DMS114 treated with DMSO at 0.1 percent for 48 hours (cell line): ENCODE measurements at regions not wholly inside any gene's neighbourhood (a gene's known extent, or its start where the extent isn't known, plus 50 kb on each side); places are given as distances from the start of the nearest gene placed in this dataset.
"Not testable (repeated sequence)": the region's sequence is repeated elsewhere in the genome, so short reads cannot be mapped to it uniquely, and the experiment has no call there.

Source experiments
- DNase-seq: peaks from one replicate; lab custom pipeline; 2025; ENCODE audit not compliant: unreplicated experiment; lab: John Stamatoyannopoulos, UW

- DNase-seq, result peak; percentile 43
Measured at GRCh38 chr6:165850434-165851019, 187.5 kb upstream of the PDE10A start.

- no peak for DNase-seq
Measured at GRCh38 chr6:165849534-165850430, 186.7 kb upstream of the PDE10A start.

DNA sequence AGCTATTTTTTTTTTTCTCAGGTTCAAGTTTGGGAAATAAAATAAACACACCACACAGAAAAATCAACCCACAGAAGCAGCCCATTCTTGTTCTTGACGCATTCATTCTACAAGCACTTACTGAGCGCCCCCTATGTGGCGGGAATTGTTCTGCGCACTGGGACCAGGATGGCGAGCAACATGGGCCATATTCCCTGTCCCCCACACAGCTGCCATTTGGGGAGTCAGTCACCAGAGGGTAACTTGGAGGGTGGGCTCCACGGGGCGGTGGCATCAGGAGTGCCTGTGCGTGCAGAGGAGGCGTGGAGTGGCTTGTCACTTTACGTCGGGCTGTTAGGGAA lies 185.0 kb upstream of the PDE10A start:
- no peak for DNase-seq

- DNase-seq, result no peak
Measured at GRCh38 chr6:165847407-165848085, 184.5 kb upstream of the PDE10A start.

GRCh38 chr6:165846123-165846966 lies 183.3 kb upstream of the PDE10A start:
- DNase-seq, result no peak

DNA sequence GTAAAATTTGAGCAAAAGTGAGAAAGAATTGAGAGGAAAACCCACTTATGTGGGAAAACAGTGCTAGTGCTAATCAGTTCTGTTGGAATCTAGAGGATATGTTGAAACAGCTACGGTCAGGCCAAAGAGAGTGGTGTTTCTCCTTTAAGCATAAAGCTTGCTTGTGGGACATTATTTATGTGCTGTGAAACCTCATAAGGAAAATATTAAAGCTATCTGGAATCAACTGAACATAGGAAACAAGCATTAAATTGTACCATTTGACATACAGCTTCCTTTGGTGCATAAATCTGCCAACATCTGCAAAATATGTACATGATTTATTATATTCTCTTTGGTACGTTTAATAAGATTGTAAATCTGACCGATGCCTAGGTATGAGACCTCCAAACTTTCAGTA lies 182.5 kb upstream of the PDE10A start:
- no peak for DNase-seq

DNA sequence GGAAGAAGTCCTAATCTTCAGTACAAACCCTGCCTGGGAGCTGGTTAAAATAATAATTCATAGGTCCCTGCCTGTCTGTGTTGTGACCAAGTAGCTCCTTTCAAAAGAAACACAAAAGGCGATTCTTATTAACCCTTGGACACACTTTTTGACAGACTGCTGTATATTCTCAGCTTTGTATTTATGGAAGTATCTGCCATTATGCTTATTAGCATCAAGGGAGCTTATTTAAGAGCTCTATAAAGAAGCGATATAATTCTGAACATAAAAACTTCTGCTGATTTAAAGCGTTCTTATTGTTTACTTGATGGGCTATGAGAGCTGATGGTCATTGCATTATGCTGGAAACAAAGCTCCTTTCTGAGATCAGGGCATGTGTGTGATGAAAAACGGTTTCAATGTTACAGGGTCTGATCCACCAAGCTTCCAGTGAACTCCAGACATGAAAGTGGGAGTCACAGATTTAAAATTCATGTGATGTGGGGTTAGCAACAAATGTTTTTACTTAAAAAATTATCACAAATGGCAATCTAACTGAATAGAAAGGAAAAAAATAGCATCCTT lies 181.8 kb upstream of the PDE10A start:
- no peak for DNase-seq

DNA sequence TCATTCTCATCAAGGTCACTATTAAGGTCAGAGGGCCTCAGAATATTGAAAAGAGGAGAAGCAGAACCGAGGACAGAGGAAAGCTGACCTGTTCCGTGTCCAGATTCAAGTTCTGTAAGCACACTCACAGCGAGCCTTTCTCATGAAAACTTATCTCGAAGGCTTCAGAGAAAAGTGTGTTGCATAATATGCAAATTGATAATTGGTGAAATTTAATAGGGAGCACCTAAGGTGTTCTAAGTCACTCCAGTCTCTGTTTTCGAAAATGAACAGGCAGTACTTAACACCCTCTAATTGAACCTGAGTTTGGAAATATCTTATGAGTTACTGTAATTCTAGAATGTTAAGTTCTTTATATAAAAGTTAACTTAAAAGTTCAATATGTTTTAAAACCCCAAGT lies 181.2 kb upstream of the PDE10A start:
- DNase-seq, result no peak

DNA sequence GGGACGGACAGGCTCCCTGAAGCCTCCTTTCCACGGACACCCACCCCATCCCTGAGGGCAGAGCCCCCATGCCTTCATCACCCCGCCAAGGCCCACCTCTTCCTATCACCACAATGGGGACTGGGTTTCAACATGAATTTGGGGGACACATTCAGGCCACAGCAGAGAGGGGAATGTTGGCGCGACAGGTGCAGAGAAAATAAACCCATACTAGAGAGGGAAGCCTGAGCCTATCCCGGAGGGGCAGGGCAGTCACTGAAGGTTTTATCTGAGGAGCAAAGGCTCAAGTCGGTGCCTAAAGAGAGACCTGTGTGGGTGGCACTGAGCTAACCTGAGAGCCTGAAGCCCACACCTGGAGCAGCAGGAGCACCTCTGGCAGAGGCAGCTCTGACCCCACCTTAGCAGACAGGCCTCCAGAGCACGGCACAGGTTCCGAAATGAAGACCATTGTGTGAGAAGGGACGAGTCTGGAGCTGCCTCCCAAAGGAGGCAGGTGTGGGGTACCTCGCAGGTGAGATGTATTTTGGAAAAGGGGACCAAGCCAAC lies 180.6 kb upstream of the PDE10A start:
- DNase-seq, result no peak

DNA sequence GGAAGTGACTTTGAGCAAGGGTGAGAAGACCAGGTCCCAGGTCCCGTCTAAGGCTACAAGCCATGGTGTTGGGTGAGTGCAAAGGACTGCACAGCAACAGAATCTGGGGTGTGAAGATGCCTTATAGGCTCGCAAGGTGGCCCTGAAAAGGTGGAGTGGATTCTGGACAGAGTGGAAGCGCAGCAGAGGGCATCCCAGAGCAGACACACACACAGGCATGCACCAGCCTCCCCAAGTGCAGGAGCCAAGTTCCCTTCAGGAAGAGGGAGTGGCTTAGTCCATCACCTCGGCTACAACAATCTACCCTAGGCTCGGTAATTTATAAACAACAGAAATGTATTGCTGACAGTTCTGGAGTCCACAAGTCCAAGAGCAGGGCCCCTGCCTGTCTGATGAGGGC lies 180.1 kb upstream of the PDE10A start:
- DNase-seq, result no peak

- no peak for DNase-seq
Measured at GRCh38 chr6:165842281-165842936, 179.4 kb upstream of the PDE10A start.

DNA sequence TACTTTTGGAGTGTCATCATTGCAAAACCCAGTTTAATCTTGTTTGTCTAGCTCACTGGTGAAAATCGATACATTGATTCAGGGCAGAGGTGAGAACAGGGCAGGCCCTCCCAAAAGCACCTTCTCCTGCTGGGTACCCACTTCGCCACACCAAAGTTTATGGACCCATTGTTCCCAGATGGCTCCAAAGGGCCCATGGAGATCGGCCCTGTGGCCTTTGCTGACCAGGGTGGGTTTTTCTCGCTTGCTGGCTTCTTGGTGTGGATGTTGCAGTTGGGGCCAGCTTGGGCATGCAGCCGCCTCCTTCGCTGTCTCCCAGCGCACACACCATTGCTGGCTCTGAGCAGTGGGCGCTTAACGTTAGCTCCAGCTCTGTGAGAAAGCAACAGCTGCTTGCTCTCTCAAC lies 178.1 kb upstream of the PDE10A start:
- DNase-seq, result no peak

DNA sequence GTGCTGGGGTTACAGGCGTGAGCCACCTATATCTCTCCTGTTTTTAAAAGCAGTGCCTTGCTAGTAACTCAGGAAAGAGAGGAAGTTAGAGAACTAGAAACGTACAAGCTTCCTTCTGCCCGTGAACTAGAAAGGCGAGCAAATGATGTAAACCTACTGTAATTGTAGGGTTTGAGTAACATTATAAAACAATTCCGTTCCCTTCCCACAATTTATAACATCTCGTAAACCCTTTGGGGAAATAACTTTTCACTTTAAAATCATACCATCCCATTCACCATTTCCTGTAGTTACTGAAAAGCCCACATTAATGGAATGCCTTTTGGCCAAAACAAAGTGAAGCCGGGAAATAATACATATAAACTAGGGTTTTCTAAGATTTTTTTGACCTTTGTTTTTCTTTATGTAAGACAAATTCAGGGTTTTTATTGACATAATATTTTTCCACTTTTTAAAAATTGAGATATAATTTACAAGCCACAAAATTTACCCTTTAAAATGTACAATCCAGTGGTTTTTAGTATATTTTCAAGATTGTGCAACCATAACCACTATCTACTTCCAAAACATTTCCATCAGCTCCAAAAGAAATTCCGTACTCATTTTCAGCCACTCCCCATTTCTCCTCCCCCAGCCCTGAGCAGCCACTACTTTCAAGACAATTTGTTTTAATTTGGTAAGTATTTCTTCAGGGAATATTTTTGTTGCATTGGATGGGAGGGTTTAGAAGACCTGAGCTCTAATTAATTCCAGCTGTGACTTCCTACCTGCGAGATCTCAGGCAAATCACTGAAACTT lies 175.1 kb upstream of the PDE10A start:
- DNase-seq, result no peak

DNA sequence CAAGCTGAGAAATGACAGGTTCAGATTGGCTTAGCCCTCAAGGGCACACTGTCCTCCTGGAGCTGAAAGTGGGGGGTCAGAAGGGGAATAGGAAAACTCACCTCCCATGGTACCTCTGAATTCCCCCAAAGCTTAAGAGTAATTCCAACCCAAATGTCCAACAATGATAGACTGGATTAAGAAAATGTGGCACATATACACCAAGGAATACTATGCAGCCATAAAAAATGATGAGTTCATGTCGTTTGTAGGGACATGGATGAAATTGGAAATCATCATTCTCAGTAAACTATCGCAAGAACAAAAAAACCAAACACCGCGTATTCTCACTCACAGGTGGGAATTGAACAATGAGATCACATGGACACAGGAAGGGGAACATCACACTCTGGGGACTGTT lies 173.6 kb upstream of the PDE10A start:
- DNase-seq, result not testable (repeated sequence)

- no peak for DNase-seq
Measured at GRCh38 chr6:165835410-165835851, 172.4 kb upstream of the PDE10A start.

DNA sequence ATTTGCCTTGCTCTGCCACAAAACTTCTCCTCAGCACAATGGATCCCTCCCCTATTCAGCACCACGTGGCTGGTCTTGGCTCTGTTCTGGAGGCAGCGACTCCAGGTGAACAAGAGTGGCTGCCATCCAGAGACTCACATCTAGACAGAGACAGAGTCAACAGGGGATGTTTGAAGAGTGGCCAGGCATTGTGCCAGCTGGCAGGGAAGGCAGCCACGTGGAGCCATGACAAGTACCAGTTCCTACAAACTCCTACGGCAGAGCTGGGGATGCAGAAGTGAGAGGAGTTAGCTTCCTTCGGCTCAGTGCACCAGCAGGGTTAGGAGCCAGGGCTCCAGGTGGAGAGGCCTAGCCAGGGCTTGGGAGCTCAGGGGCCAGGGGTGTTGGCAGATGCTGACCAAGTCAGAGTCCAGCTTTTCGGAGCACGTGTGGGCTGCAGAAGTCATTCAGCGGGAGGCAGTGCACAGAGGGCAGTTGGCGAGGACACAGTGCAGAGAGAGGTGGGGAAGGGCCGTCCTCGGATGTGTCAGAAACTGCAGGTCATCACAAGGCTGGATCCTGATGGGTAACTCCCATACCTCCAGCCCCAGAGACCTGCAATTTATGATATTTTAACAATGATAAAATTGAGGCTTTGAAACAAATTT lies 171.7 kb upstream of the PDE10A start:
- DNase-seq, result no peak

DNA sequence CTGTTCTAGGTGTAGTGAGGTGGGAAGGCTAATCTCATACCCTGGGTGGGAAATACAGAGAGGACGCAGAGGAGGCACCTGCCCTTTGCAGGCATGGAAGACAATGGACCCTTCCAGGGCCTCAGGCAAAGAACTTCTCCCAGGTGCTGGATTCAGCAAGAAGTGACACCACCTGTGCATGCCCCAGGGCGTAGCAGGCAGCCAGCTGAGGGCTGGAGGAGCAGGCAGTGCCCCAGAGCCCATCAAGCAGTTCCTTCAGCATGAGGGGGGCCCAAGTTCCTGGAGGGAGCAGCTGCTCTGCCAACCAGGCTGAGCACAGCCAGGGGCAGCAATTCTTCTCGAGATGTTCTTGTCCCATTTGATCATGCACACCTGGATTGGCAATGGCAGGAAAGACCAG lies 170.3 kb upstream of the PDE10A start:
- no peak for DNase-seq

DNA sequence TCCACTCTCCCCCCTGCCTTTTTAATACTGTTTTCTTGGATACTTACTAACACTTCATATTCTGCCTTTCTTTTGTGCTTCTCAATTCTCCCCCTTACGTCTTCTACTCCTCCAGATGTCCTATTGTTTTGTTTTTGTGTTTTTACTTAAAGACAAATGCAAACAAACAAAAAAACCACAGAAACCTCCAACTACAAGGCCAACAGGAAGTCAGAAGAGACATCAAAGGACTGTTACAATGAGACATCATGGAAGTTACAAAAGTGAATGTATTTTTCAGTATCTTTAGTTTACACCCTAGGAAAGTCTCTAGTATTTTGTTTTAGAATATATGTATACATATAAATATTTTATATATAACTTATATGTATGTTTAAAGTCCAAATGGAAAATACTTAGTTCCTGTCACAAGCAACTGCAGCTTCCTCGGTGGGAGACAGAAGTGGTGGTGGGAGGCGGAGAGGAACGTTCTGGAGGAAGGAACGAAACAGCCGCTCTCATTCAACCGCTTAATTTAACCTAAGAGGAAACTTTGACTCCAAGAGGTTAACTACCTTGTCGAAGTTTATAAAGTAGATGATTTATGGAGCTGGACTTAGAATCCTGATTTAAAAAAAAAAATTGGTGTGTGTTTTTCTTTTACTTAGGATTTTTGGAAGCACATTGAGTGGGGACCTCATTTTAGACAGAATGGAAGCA lies 168.9 kb upstream of the PDE10A start:
- DNase-seq, result no peak
